Bone marrow (tissue), 2 donors: ENCODE measurements at regions not wholly inside any gene's neighbourhood (a gene's known extent, or its start where the extent isn't known, plus 50 kb on each side); places are given as distances from the start of the nearest gene placed in this dataset.

ENCODE experiments used
- DNase-seq, 2 donors: peaks; one replicate each; lab custom pipeline; 2025; lab: John Stamatoyannopoulos, UW

DNA sequence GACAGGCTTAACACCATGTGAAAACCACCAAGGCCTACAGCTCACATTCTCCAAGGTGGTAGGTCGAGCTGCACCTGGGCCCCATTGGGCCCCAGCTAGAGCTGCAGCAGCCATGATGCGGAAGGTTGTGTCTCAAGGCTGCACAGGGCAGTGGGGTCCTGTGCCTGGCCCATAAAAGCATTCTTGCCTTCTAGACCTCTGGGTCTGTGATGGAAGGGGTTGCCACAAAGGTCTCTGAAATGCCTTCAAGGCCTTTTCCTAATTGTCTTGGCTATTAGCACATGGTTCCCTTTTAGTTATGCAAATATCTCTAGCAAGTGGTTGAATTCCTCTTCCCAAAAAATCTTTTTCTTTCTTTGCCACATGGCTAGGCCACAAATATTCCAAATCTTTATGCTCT is 52.5 kb upstream of the C11orf58 start:
- DNase-seq: no peak

DNA sequence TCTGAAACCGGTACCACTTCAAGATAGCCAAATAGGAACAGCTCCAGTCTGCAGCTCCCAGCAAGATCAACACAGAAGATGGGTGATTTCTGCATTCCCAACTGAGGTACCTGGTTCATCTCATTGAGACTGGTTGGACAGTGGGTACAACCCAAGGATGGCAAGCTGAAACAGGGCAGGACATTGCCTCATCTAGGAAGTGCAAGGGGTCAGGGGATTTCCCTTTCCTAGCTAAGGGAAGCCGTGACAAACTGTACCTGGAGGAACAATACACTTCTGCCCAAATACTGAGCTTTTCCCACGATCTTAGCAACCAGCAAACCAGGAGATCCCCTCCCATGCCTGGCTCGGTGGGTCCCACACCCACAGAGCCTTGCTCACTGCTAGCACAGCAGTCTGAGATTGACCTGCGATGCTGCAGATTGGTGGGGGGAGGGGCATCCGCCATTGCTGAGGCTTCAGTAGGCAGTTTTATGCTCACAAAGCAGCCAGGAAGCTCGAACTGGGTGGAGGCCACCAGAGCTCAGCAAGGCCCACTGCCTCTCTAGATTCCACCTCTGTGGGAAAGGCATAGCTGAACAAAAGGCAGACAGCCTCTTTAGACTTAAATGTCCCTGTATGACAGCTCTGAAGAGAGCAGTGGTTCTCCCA is 59.9 kb upstream of the C11orf58 start:
- no peak for DNase-seq

DNA sequence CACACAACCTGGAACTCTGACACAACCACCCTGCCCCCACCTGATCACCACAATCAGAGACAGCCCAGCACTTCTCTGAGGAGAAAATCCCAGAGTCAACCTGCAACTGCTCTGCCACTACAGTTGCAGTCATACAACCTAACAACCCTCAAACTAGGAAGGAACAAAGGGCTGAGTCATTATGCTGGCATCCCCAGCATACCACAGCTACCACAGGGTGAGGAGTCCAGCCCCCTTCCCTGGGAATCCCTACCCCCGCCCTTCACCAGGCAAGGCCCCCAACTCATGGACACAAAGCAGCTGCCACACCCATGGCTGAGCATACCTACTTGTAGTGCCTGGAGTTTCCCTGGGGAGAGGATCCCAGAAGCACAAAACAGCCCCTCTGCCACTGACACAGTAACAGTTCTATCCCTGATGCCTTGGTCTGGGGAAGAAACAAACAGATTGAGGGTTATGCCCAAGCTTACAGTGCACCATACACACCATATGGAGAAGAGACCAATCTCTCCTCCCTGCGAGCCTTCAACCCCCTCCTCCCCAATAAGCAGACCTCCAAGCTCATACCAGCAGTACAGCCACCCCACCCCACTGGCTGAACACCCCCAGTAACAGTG is 68.5 kb upstream of the C11orf58 start:
- DNase-seq: no peak

DNA sequence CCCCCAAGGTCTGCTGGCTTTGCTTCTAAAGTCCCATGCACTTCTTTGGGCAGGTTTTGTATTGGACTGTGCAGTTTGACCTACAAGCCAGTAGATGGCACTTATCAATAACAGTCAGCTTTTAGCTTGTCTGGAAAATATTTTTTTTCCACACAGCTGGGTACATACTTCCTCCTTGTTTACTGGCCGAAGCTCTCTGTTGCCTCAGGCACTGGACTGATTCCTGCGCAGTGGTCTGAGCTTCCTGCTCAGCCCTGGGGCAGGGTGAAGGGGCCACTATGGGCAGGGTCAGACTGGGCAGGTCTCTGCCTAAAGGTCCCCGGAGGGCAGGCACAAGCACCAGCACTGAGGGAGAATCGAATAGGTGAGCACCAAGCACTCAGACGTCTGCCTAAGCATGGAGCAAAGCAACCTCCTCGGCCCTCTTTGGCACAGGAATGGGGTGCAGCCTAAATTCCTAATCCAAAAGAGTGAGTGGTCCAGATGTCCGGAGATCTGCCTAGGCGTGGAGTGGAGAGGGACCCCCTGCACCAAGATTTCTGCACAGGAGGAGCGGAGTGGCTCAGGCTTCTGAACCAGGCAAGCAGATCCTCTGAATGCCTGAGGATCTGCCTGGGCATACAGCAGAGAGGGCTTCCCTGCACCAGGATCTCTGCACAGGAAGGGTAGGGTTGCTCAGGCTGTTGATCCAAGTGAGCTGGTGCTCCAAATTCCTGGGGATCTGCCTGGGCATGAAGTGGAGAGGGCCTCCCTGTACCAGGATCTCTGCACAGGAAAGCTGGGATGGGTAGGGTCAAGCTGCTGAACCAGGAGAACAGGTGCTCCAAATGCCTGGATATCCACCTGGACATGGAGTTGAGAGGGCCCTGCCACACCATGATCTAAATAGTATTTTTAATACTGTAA is 105.9 kb upstream of the C11orf58 start:
- no peak for DNase-seq

DNA sequence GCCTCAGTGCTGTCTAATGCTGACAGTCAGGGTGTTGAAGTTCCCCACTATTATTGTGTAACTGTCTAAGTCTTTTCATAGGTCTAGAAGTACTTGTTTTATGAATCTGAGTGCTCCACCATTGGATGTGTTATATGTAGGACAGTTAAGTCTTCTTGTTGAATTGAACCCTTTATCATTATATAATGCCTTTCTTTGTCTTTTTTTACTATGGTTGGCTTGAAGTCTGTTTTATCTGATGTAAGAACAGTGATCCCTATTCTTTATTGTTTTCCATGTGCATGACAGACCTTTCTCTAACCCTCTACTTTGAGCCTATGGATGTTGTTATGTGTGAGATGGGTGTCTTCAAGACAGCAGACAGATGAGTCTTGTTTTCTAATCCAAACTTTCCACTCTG is 107.8 kb upstream of the C11orf58 start:
- DNase-seq: no peak

DNA sequence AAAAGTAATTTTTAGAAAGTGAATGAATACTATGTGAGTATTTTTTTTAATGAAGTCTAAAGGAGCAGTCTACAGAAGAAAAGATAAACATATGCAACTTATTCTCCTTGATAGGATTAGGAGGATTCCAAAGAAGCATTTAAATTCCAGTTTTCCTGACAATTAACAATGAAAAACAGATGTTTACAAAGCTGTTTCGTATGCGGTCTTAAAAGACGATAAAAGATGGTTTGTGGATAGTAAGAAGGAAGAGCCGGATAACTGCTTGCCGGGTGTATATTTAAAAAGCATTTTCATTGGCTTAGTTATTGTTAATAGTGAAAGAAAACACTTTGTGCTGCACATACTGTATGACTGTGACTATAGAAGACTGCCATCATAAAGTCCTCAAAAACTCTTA is 120.0 kb upstream of the C11orf58 start:
- DNase-seq: no peak

DNA sequence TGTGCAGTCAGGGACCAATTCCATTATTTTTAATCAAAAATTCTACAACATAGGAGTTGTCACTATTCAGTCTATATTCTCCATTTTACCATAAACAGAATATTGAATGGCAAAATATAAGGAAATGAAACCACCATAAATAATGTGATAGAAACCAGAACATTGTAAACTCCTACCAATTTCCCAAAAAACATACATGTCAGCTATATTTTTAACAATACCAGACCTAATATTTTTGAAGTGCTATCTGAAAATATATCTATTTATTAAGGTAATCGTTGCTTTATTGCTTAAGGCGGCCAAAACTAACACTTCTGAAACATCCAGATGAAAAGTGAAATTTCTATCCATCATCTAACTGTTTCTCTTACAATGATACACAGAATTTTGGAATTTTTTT is 123.0 kb upstream of the C11orf58 start:
- DNase-seq: no peak

DNA sequence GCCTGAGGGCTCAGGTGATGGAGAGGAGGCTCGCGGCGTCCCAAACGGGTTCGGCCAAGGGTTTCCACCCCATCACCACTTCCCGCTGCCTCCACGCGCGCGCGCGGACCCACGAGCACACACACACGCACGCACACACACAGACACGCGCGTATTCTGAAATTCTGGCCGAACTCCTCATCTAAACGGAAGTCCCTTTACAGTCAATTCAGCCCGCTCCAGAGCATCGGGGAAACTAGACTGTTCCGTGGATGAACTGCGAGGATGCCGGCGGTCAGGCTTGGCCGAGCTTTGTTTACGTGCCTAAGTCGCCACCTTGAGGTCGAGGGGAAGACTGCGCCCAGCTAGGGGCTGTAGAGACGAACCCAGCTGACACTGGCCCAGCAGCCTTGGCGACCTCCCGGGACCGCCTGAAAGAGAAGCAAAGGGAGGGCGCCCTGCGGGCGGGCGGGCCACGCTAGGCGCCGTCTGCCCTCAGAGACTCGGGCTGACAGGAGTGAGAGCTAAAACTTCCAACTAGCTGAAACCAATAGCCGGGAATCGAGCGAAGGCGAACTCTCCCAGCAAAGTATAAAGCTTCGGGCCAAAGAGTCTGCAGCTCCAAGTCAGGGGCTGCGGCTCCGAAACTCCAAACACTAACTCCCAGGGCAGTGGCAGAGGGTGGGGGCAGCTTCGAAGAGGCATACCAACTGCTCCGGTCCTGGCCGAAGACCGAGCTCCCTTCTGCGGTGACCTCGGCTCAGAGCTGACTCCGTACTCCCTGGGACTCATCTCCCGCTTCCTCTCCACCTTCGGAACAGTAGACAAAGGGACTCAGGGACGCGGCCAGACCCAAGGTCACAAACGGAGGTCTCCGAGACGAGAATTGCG is 124.7 kb upstream of the C11orf58 start:
- DNase-seq: peak in 1 of 2 donors; percentile 57

DNA sequence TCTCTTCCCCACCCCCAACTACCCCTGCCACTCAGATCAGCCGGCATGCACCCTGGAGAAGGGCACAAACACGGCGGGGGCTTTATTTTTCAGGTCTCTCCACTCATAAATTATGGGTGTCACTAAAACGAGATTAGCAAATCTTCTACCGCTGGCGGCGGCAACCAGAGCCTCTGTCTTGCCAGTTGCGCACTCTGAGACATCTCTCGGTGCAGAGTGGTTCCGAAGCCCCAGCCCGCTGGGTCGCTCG is 125.3 kb upstream of the C11orf58 start:
- no peak for DNase-seq

DNA sequence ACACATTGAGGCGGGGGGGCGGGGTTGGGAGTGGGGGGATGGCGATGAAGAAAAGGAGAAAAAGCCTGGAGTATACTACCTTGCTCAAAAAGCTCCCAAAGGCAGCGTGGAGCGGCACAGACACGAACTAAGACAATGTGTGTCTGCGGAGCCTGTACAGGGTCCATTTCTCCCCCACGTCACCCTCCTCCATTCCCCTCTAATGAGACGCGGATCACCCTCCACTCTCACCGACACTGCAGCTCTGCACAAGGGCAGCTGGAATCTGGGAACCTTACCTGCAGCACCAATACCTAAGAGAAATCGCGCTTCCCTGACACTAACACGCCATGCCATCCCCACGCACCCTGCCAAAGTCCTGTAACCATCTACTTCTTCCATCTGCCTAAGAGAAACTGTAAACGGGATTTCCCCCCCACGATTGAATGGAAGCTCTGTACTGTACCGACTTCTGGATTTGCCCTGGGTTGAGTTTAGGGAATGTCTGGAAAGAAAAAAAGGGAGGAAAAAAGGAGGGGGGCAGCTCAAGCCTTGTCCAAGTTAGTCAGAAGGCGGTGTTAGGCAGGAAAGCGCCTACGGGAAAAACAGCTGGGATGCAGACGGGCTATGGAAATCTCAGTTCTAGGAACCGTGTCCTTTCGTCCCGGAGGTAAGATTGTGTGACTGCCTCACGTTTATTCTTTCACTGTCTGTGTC is 125.7 kb upstream of the C11orf58 start:
- no peak for DNase-seq

DNA sequence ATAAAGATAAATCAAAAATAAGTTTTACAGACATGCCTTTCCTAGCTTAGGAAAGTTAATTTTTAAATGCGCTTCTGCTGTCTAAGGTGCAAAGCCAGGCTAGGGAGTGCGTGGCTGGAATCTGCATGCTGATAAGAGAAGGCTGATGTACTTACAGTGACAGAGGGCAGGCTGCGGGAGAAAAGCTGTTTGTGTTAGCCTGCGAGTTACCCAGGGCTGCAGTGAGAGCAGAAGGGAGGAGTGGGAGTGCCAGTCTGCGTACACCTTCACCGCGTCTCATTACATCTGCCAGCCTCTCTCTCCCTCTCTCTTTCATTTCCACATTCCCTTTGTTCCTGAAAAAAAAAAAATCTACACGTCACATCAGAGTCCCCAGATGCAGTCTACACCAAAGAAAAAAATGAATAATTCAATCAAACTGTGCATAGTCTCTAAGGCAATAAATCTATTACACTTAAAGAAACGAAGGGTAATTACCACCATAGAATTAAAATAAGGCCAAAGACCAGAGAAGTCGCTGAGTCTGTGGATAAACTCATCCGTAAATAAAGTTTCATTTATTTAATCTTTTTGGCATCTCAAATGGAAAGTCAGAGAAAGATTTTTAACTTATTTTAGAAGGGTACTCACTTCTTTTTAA is 126.4 kb upstream of the C11orf58 start:
- no peak for DNase-seq

DNA sequence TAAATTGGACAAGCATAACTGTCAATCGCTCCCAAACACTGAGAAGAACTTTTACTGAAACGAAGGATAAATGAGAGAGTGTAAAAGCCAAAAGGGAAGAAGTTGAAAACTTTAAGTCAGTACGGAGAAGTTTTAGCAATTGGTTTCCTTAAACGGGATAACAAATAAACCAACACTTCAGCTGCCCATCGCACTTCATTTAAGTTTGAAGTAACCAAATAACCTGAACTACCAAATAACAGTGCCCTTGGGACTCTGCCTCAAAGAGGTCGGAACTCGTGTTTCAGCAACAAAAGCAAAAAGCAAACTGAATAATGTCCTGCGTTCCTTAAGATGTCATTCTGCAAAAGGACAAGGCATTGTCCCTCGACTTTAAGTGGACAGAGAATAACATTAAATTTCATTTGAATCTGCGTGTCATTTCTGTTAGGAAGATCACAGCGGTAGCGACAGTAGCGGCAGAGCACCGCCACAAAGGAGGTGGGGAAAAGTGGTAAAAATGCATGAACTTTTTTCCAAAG is 127.0 kb upstream of the C11orf58 start:
- DNase-seq: no peak

DNA sequence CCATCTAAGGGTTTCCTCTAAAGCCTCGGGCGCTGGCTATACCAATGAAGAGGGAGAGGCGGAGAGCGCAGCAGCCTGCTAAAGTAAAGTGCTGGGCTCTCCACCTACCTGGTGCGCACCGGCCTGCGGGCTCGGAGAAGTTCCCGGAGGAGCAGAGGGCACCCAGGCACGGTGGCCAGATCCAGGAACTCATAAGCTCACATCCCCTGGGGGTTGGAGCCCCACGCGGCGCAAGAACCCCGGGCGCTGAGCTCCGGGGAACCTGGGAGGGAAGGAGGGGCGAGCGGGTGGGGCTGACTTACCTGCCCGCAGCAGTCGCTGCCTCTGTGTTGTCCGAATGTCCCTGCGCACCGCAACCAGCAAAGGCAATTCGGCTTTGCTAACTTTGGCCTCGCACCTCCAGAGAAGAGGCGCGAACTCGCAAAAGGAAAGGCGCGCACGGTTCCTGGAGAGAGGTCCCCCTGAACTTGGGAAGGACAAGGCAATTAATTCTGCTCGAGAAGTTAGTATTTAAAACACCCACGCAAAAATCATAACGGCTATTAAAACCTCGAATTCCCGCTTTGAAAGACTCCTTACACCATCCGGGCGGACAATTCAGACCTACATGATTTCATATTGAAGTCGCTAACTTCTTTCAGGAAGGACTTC is 127.6 kb upstream of the C11orf58 start:
- no peak for DNase-seq

DNA sequence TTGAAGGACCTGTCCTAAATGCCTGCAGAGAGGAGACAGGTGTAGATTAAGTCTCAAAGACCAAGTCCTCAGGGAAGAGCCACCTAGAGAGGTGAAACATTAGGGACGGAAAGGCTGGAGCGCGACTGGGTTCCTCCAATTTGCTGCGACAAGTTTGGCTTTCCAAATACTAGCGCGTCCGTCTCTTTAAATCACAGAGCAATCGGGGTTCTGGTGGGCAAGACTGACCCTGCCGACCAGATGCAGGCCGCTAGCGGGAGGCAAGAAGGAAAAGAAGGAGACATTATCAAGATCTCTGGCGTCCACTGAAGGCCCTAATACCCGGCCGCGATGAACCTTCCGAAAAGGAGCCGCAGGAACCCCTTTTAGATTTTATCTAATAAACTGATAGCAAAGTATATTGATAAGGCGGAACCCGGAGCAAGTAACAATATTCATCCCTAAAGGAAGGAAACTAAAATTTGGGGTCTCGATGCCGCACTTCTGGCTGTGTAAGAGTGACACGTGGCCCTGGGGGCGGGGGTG is 128.2 kb upstream of the C11orf58 start:
- no peak for DNase-seq

DNA sequence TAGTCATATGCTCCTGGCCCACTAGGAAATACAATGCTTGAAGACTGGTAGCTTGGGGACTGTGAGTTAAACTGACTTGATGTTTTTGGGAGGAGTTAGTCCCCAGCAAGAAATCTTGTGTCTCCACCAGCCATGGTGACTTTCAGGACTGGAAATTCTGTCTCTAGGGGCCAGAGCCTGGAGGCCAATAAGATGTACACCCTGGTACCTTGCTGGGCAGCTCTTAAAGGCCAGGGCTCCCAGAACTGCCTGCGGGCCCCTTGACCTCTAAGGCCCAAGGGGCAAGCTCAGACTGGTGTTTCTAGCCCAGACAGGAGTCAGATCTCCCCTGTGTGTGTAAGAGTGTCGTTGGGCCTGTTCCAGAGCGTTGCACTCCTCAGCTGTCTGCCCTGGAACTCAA is 128.7 kb upstream of the C11orf58 start:
- DNase-seq: no peak

DNA sequence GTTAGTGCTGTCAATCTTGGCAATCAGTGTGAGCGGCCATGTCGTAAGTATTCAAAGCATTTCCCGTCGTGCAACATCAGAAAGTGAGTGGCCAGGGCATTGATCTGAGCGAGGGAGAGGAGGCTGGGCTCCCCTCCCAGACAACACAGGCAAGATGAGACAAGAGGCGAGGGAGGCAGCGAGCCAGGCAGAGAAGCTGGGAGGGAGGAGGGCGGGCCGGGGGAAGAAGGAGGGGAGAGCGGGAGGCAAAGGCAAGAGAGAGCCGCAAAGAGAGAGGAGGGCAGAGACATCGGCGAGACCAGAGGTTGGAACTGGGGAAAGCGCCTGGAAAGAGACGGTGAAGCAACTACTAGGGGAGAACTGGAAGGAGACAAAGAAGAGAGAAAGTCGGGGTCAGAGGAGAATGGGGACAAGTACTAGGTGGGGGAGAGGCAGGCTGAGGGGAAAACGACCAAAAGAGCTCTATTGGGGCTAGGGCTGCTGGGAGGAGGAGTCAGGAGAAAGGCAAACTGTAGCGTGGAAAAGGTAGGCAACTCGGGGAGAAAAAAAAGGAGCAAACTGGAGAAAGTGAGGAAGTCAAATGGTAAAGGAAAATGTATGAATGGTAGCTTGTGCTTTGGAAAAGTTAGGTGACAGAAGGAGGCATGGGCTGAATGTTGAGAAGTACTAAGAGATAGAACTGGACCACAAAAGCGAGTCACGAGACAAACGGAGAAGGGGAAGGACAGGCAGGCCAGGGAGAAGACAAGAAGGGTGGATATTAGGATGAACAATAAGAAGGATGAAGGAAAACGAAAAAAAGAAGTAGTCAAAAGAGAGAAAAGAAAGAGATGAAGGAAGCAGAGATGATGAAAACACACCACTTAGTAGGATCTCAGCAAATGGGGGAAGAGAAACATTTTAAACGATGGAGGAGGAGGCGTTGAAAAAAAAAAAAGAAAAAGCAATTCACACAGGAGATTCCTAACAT is 130.5 kb upstream of the C11orf58 start:
- DNase-seq: no peak

DNA sequence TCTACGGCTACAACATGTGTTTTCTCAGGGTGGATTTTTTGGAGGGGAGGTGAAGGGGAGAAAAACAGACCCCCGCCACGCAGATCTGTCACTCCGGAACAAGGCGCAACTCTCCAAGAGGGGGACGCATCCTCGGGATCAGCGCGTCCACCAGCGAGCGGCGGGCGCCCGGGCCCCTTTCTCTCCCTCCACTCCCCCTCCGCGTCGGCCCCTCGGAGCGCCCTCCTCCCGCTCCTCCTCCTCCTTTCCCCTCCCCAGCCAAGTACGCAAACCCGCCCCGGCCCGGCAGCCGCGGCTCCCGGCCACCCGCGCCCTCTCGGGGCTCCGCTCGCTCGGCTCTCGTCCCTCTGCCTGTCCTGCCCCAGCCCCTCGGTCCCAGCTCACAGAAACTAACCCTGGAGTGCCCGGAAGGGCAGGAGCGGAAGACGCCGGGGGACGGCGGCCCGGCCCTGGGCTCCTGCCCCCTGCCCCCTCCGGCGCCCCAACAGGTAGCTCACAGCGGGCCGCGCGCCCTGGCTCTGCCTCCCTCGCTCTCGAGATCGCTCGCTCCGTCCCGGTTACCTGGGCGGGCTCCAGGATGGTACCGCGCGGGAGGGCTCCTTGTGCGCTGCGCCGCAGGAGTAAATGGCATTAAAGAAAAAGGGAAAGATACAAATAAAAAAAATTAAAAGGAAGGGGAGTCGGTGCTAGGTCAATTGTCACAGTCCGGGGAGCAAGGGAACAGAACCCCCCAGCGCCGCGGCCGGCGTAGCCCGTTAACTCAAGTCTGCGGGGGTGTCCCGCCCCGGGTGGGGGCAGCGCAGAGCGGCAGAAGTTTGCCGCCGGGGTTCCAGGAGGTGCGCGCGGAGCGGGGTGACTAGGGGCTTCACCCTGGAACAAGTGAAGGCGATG is 131.4 kb upstream of the C11orf58 start:
- DNase-seq: no peak
